ENCODE measurements at regions not wholly inside any gene's neighbourhood (a gene's known extent, or its start where the extent isn't known, plus 50 kb on each side); places are given as distances from the start of the nearest gene placed in this dataset.

DNA sequence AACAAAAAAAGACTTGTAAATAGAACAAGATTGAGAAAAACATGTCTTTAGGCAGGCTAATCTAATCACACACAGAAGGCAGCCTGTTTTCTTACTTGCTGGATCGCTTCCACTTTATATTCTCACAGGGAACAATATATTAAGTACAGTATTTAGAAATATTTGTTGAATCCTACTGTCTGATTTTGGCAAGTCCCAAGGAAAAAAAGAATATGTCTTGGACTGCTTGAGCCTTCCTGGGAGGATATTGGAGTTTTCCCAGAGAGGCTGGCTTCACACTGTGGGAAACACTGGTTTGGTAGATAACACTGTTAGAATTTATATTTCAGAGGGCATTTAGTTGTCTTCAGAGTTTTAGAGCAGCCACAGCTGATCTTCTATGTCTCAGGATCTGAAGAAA, 229.7 kb downstream of the PRL start:
- H3K9ac ChIP-seq (ENCODE audit: low read depth in 1 of 2, low read length in 2 of 2) = no peak overlapping the region
- no peaks in the 10 kb centered on the region for H3K27me3 ChIP-seq (ENCODE audit: control insufficient read depth in 4 of 4, insufficient read depth in 4 of 4, low read length in 3 of 4)
- no peak overlapping the region for H3K4me3 ChIP-seq (ENCODE audit: low read depth in 1 of 3, low read length in 3 of 3)
- H3K9me3 ChIP-seq (ENCODE audit: control insufficient read depth in 4 of 4, low read length in 3 of 4) = no peaks in the 10 kb centered on the region
- 79% methylated on average over 1 of the region's 1 CpG for WGBS
- H3K27ac ChIP-seq (ENCODE audit: low read depth in 1 of 2, low read length in 2 of 2) = peak overlapping the region in 1 of 2 donors; percentile 28
- no peak for DNase-seq (ENCODE audit: low spot score)
- no peaks in the 10 kb centered on the region for H3K36me3 ChIP-seq (ENCODE audit: control insufficient read depth in 4 of 4, insufficient read depth in 3 of 4, low read depth in 1 of 4, low read length in 3 of 4)
- TF ChIP-seq, protein P1, sequence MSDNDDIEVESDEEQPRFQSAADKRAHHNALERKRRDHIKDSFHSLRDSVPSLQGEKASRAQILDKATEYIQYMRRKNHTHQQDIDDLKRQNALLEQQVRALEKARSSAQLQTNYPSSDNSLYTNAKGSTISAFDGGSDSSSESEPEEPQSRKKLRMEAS (IDR thresholded peaks at IDR 0.05) = no peak
- no peak for TF ChIP-seq EGR1 (IDR thresholded peaks at IDR 0.05; ENCODE audit: low read depth in 2 of 2)
- TF ChIP-seq RAD21 (IDR thresholded peaks at IDR 0.05) = no peak
- no peak for TF ChIP-seq ATF3 (IDR thresholded peaks at IDR 0.05)
- no peak for TF ChIP-seq FOXA1 (IDR thresholded peaks at IDR 0.05)
- TF ChIP-seq HNF4A (conservative IDR thresholded peaks at IDR 0.05) = no peak
- TF ChIP-seq FOXA2 (IDR thresholded peaks at IDR 0.05) = no peak
- TF ChIP-seq REST (IDR thresholded peaks at IDR 0.05) = no peak
- TF ChIP-seq NR2F2 (IDR thresholded peaks at IDR 0.05) = no peak
- no peak for TF ChIP-seq SP1 (IDR thresholded peaks at IDR 0.05)
- no peak for TF ChIP-seq GABPA (IDR thresholded peaks at IDR 0.05 in 1 of 2, conservative IDR thresholded peaks at IDR 0.05 in 1 of 2)
- no peak for TF ChIP-seq JUND (IDR thresholded peaks at IDR 0.05)
- TF ChIP-seq CTCF (IDR thresholded peaks at IDR 0.05; ENCODE audit: low read depth, low read length, missing input control) = no peak
- TF ChIP-seq ZBTB33 (IDR thresholded peaks at IDR 0.05) = no peak
- TF ChIP-seq HNF4G (IDR thresholded peaks at IDR 0.05) = no peak
- H3K4me1 ChIP-seq (ENCODE audit: control insufficient read depth in 4 of 4, insufficient read depth in 4 of 4, low read length in 3 of 4) = peaks cover 0 to 3% (median 0%) of the 10 kb centered on the region in 4 donors

DNA sequence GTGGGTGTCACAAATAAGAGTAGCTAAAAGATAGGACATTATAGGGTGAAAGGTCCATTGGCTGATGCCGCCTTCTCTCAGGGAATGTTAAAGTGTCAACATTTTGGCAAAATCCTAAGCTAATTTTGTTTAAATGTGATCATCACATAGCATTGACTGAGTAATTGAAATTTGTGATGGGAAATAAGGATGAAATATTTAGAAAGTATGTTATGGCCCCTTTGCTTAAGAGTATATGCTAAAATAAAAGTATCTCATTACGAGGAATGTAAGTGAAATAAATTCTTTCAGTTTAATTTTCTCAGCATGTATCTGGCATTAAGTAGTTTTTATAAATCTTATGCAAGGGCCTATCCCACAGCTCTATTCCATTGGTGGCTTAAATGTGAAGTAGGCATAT, 229.2 kb downstream of the PRL start:
- H3K4me1 ChIP-seq (ENCODE audit: control insufficient read depth in 4 of 4, insufficient read depth in 4 of 4, low read length in 3 of 4) = peaks cover 0 to 4% (median 0%) of the 10 kb centered on the region in 4 donors
- no peak overlapping the region for H3K4me3 ChIP-seq (ENCODE audit: low read depth in 1 of 3, low read length in 3 of 3)
- DNase-seq (ENCODE audit: low spot score) = no peak
- WGBS = 86% methylated on average over 2 of the region's 2 CpGs
- no peaks in the 10 kb centered on the region for H3K27me3 ChIP-seq (ENCODE audit: control insufficient read depth in 4 of 4, insufficient read depth in 4 of 4, low read length in 3 of 4)
- H3K9me3 ChIP-seq (ENCODE audit: control insufficient read depth in 4 of 4, low read length in 3 of 4) = no peaks in the 10 kb centered on the region
- peak overlapping the region in 1 of 2 donors; percentile 28 for H3K27ac ChIP-seq (ENCODE audit: low read depth in 1 of 2, low read length in 2 of 2)
- no peaks in the 10 kb centered on the region for H3K36me3 ChIP-seq (ENCODE audit: control insufficient read depth in 4 of 4, insufficient read depth in 3 of 4, low read depth in 1 of 4, low read length in 3 of 4)
- no peak overlapping the region for H3K9ac ChIP-seq (ENCODE audit: low read depth in 1 of 2, low read length in 2 of 2)
- TF ChIP-seq GABPA (IDR thresholded peaks at IDR 0.05 in 1 of 2, conservative IDR thresholded peaks at IDR 0.05 in 1 of 2) = no peak
- no peak for TF ChIP-seq ZBTB33 (IDR thresholded peaks at IDR 0.05)
- TF ChIP-seq RXRA (IDR thresholded peaks at IDR 0.05) = no peak
- TF ChIP-seq REST (IDR thresholded peaks at IDR 0.05) = no peak
- TF ChIP-seq TAF1 (conservative IDR thresholded peaks at IDR 0.05) = no peak
